ENCODE measurements at regions not wholly inside any gene's neighbourhood (a gene's known extent, or its start where the extent isn't known, plus 50 kb on each side); places are given as distances from the start of the nearest gene placed in this dataset.

DNA sequence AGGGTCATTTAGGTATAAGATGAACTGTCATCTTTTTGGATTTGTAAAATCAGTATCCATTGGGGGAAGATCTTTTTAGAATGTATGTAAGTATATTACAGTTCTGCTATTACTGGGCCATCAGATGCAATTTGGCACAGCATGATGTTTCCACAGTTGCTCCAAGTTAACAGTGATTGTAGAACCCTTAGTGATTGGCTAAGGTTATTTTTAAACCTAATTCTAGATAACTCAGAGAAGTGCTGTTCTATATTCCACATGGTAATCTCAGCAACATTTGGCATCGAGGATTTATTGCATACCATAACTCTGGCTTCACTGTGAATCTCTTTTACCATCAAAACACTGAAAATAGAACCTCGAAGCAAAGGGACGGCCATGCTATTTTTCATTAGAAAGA lies 215.7 kb upstream of the HAND2 start:
- Histone ChIP-seq H3K36me3 (ENCODE audit: insufficient read depth, low read length) (no peaks in the 10 kb centered on the region), H3K9me3 (ENCODE audit: low read depth, low read length) (no peaks in the 10 kb centered on the region), H3K27me3 (ENCODE audit: insufficient read depth, low read length) (no peaks in the 10 kb centered on the region), H4K20me1 (ENCODE audit: insufficient read depth, low read length) (no peaks in the 10 kb centered on the region), H3K4me3 (ENCODE audit: insufficient read depth, low read length) (no peak overlapping the region), H3K79me2 (ENCODE audit: insufficient read depth, low read length) (no peaks in the 10 kb centered on the region), H2AFZ (ENCODE audit: low read length) (no peak overlapping the region), H3K4me2 (ENCODE audit: insufficient read depth, low read length) (no peak overlapping the region), H3K27ac (ENCODE audit: low read depth, low read length) (no peak overlapping the region), H3K4me1 (ENCODE audit: insufficient read depth, low read length) (no peaks in the 10 kb centered on the region)
- TF ChIP-seq, protein P1, sequence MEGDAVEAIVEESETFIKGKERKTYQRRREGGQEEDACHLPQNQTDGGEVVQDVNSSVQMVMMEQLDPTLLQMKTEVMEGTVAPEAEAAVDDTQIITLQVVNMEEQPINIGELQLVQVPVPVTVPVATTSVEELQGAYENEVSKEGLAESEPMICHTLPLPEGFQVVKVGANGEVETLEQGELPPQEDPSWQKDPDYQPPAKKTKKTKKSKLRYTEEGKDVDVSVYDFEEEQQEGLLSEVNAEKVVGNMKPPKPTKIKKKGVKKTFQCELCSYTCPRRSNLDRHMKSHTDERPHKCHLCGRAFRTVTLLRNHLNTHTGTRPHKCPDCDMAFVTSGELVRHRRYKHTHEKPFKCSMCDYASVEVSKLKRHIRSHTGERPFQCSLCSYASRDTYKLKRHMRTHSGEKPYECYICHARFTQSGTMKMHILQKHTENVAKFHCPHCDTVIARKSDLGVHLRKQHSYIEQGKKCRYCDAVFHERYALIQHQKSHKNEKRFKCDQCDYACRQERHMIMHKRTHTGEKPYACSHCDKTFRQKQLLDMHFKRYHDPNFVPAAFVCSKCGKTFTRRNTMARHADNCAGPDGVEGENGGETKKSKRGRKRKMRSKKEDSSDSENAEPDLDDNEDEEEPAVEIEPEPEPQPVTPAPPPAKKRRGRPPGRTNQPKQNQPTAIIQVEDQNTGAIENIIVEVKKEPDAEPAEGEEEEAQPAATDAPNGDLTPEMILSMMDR (IDR thresholded peaks at IDR 0.05; ENCODE audit: extremely low read depth, low read depth, low read length), result no peak
- no peak for DNase-seq (ENCODE audit: insufficient read length, low spot score, missing footprints)

DNA sequence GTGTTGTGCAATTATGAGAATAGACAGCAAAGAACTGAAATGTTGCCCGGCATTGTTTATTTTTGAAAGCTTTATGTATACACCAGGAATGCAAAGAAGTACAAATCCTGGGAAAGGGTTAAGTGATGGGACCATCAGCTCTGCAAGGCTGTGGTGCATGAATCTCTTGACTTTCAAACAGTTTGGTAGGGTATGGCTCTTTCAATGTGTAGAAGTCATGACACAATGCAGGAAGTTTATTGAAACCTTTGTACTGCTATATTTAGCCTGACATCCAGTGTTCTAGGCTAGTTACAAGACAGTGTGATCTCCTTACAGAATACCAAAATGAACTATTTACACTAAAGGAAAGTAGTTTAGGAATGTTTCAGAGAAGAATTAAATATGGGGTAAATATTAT lies 206.8 kb upstream of the HAND2 start:
- Histone ChIP-seq H3K79me2 (ENCODE audit: insufficient read depth, low read length) (no peaks in the 10 kb centered on the region), H2AFZ (ENCODE audit: low read length) (no peak overlapping the region), H3K9me3 (ENCODE audit: low read depth, low read length) (no peaks in the 10 kb centered on the region), H3K27ac (ENCODE audit: low read depth, low read length) (no peak overlapping the region), H3K4me2 (ENCODE audit: insufficient read depth, low read length) (no peak overlapping the region), H3K4me3 (ENCODE audit: insufficient read depth, low read length) (no peak overlapping the region), H4K20me1 (ENCODE audit: insufficient read depth, low read length) (no peaks in the 10 kb centered on the region), H3K4me1 (ENCODE audit: insufficient read depth, low read length) (no peaks in the 10 kb centered on the region), H3K36me3 (ENCODE audit: insufficient read depth, low read length) (no peaks in the 10 kb centered on the region), H3K27me3 (ENCODE audit: insufficient read depth, low read length) (no peaks in the 10 kb centered on the region)
- TF ChIP-seq, protein P1 (IDR thresholded peaks at IDR 0.05; ENCODE audit: extremely low read depth, low read depth, low read length), result no peak
- no peak for DNase-seq (ENCODE audit: insufficient read length, low spot score, missing footprints)

DNA sequence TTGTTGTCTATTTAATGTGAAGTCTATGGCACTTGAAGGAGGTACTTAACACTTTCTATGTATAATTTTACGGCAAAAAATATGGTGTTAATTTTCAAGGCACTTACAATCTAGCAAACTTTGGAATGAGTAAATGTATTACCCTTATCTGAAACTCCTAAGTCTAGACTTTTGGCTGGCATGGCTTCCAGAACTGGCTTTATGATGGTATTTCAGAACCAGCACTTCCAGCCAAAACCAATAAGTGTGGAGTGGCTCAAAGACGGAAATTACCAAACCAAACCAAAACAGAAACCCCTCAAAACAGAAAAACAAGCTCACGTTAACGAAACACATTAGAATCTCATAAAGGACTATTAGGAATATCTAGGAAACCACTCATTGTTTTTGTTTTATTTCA lies 205.6 kb upstream of the HAND2 start:
- TF ChIP-seq, protein P1 (IDR thresholded peaks at IDR 0.05; ENCODE audit: extremely low read depth, low read depth, low read length), result no peak
- no peaks in the 10 kb centered on the region for H3K79me2 ChIP-seq (ENCODE audit: insufficient read depth, low read length)
- H3K4me1 ChIP-seq (ENCODE audit: insufficient read depth, low read length), result no peaks in the 10 kb centered on the region
- H3K4me2 ChIP-seq (ENCODE audit: insufficient read depth, low read length), result peak overlapping the region; percentile 24
- peak overlapping the region; percentile 18 for H3K4me3 ChIP-seq (ENCODE audit: insufficient read depth, low read length)
- no peaks in the 10 kb centered on the region for H3K9me3 ChIP-seq (ENCODE audit: low read depth, low read length)
- no peaks in the 10 kb centered on the region for H4K20me1 ChIP-seq (ENCODE audit: insufficient read depth, low read length)
- no peak for DNase-seq (ENCODE audit: insufficient read length, low spot score, missing footprints)
- H3K27me3 ChIP-seq (ENCODE audit: insufficient read depth, low read length), result no peaks in the 10 kb centered on the region
- H2AFZ ChIP-seq (ENCODE audit: low read length), result no peak overlapping the region
- no peak overlapping the region for H3K27ac ChIP-seq (ENCODE audit: low read depth, low read length)
- H3K36me3 ChIP-seq (ENCODE audit: insufficient read depth, low read length), result no peaks in the 10 kb centered on the region

DNA sequence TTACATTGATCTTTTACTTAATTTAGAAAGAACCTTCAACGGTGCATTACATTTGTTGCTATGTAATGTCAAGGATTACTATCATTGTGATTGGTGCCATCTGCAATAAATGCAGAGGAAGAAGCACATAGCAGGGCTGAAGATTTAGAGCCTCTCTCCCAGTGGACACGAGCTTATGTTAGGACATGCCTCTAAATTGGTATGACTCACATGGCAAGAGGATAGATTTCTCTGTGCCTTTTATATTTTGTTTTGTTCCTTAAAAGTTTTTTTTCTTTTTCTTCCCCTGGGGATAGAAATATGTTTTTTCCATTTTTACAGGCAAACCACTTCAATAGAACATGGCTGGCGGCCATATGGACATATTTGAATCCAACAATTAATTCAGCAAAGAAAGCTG lies 205.0 kb upstream of the HAND2 start:
- no peaks in the 10 kb centered on the region for H3K79me2 ChIP-seq (ENCODE audit: insufficient read depth, low read length)
- H4K20me1 ChIP-seq (ENCODE audit: insufficient read depth, low read length), result no peaks in the 10 kb centered on the region
- H3K9me3 ChIP-seq (ENCODE audit: low read depth, low read length), result no peaks in the 10 kb centered on the region
- no peak overlapping the region for H3K27ac ChIP-seq (ENCODE audit: low read depth, low read length)
- no peak for DNase-seq (ENCODE audit: insufficient read length, low spot score, missing footprints)
- H2AFZ ChIP-seq (ENCODE audit: low read length), result no peak overlapping the region
- no peaks in the 10 kb centered on the region for H3K4me1 ChIP-seq (ENCODE audit: insufficient read depth, low read length)
- no peaks in the 10 kb centered on the region for H3K36me3 ChIP-seq (ENCODE audit: insufficient read depth, low read length)
- H3K4me3 ChIP-seq (ENCODE audit: insufficient read depth, low read length), result no peak overlapping the region
- peak overlapping the region; percentile 24 for H3K4me2 ChIP-seq (ENCODE audit: insufficient read depth, low read length)
- TF ChIP-seq, protein P1 (IDR thresholded peaks at IDR 0.05; ENCODE audit: extremely low read depth, low read depth, low read length), result no peak
- H3K27me3 ChIP-seq (ENCODE audit: insufficient read depth, low read length), result no peaks in the 10 kb centered on the region
